ENCODE measurements at regions not wholly inside any gene's neighbourhood (a gene's known extent, or its start where the extent isn't known, plus 50 kb on each side); places are given as distances from the start of the nearest gene placed in this dataset.

DNA sequence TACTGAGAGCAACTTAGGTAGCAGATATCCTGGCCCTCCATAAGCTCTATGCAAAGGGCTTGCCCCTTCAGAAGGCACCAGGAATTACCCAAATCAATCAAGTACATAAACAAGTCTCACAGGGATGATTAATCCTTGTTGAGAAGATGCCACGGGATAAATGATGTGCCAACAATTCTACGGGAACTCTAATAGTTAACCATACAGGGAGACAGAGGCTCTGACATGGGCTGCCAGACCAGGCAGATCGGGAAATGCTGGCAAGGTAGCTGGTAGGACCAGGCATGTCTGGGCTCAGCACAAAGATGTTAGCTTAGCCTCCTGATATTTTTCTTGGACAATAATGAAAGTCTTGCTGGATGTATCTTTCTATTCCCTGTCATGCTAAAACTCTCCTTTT lies 249.3 kb upstream of the THBS1 start:
- TF ChIP-seq, protein P1, sequence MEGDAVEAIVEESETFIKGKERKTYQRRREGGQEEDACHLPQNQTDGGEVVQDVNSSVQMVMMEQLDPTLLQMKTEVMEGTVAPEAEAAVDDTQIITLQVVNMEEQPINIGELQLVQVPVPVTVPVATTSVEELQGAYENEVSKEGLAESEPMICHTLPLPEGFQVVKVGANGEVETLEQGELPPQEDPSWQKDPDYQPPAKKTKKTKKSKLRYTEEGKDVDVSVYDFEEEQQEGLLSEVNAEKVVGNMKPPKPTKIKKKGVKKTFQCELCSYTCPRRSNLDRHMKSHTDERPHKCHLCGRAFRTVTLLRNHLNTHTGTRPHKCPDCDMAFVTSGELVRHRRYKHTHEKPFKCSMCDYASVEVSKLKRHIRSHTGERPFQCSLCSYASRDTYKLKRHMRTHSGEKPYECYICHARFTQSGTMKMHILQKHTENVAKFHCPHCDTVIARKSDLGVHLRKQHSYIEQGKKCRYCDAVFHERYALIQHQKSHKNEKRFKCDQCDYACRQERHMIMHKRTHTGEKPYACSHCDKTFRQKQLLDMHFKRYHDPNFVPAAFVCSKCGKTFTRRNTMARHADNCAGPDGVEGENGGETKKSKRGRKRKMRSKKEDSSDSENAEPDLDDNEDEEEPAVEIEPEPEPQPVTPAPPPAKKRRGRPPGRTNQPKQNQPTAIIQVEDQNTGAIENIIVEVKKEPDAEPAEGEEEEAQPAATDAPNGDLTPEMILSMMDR (IDR thresholded peaks at IDR 0.05; ENCODE audit: low read length) = no peak
- no peak for TF ChIP-seq EZH2 (IDR thresholded peaks at IDR 0.05; ENCODE audit: borderline replicate concordance, low read length)
